ENCODE measurements at regions not wholly inside any gene's neighbourhood (a gene's known extent, or its start where the extent isn't known, plus 50 kb on each side); places are given as distances from the start of the nearest gene placed in this dataset.
"Not testable (repeated sequence)": the region's sequence is repeated elsewhere in the genome, so short reads cannot be mapped to it uniquely, and the experiment has no call there.

- not testable (repeated sequence) for TF ChIP-seq NCOA1 (CRISPR knock-in tag; IDR thresholded peaks at IDR 0.05); BRCA1 (CRISPR knock-in tag; IDR thresholded peaks at IDR 0.05); MTA1 (CRISPR knock-in tag; IDR thresholded peaks at IDR 0.05; ENCODE audit: borderline replicate concordance); RBM22 (optimal IDR thresholded peaks at IDR 0.05; ENCODE audit: low read length); NFRKB (IDR thresholded peaks at IDR 0.05); ZNF879 (CRISPR knock-in tag; IDR thresholded peaks at IDR 0.05); ZNF766 (CRISPR knock-in tag; IDR thresholded peaks at IDR 0.05; ENCODE audit: borderline replicate concordance); FLYWCH1 (CRISPR knock-in tag; IDR thresholded peaks at IDR 0.05); ZNF720 (CRISPR knock-in tag; IDR thresholded peaks at IDR 0.05); CREB1 (IDR thresholded peaks at IDR 0.05); CREB1 (CRISPR knock-in tag; IDR thresholded peaks at IDR 0.05)
Measured at GRCh38 chr22:22701557-22701956, 57.1 kb downstream of the GGTLC2 start.

Data from HepG2 (cell line).